ENCODE measurements at regions not wholly inside any gene's neighbourhood (a gene's known extent, or its start where the extent isn't known, plus 50 kb on each side); places are given as distances from the start of the nearest gene placed in this dataset.

DNA sequence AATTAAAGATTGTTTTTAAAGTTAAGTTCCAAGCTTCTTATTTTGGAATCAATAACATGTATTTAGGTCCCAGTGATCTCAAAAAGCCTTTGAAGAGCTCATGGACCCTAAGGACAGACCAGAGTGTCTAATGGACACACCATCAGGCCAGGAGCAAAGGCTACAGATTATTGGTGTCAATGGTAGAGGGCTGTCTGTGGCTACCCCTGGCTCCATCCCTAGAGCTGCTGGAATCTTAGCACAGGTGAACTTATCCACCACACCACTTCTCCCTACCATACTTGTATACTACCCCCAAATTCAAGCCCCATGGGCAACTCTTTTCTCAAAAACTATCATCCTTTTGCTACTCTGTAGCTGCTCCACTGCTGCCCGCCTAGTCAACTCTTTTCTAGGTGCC is 79.4 kb upstream of the BEND6 start:
- H3K36me3 ChIP-seq (ENCODE audit: control insufficient read depth in 2 of 2, insufficient read depth in 2 of 2, low read length in 1 of 2), result no peaks in the 10 kb centered on the region
- no peaks in the 10 kb centered on the region for H3K9me3 ChIP-seq (replicated peaks; ENCODE audit: control insufficient read depth, insufficient read depth, low read length)
- in situ Hi-C loops (cut with MboI), result no loop called here
- H3K79me2 ChIP-seq (ENCODE audit: control insufficient read depth, insufficient read depth, low read length), result no peaks in the 10 kb centered on the region
- H3K4me3 ChIP-seq, result no peak overlapping the region
- ChIA-PET SMC1A (ENCODE audit: uncharacterized antibody, unreplicated experiment) (interaction anchor here (1.3 to 2.1 kb wide), 2 partner anchors 10 to 12 kb away, joined by 3 to 6 read pairs; no protein-coding TSS in a partner anchor), POLR2A (interaction anchor here (0.9 kb wide), 1 partner anchor 45 kb away, joined by 5 read pairs; no protein-coding TSS in a partner anchor), CTCF (interaction anchor here (0.8 to 1.3 kb wide), 4 partner anchors 24 to 165 kb away, joined by 3 to 5 read pairs (median 4); no protein-coding TSS in a partner anchor), RAD21 (ENCODE audit: unreplicated experiment) (no interaction called here)
- FAIRE-seq (no peak), DNase-seq (ENCODE audit: low read depth, low spot score) (no peak), ATAC-seq (no peak)
- H3K9ac ChIP-seq (ENCODE audit: control insufficient read depth, insufficient read depth, low read length), result no peak overlapping the region
- 100% methylated on average over 1 of the region's 1 CpG for WGBS (ENCODE audit: insufficient coverage, insufficient replicate concordance, low lambda C conversion rate, missing lambda C conversion rate)
- H3K27me3 ChIP-seq (replicated peaks in 1 of 2; ENCODE audit: control insufficient read depth in 2 of 2, insufficient read depth in 2 of 2, low read length in 1 of 2), result no peaks in the 10 kb centered on the region
- H3K4me2 ChIP-seq (ENCODE audit: control insufficient read depth, insufficient read depth), result no peak overlapping the region
- BruUV-seq (replicated peaks), result no TSS peak
- no peaks in the 10 kb centered on the region for H3K4me1 ChIP-seq (ENCODE audit: control insufficient read depth, insufficient read depth, low read length)
- H3K27ac ChIP-seq (ENCODE audit: control insufficient read depth, insufficient read depth), result no peak overlapping the region
- intact Hi-C loops (cut with micrococcal nuclease; ENCODE audit: unreplicated experiment), result no loop called here
- no peaks in the 10 kb centered on the region for H4K20me1 ChIP-seq (ENCODE audit: control insufficient read depth, insufficient read depth)
- no peak overlapping the region for H2AFZ ChIP-seq (ENCODE audit: control insufficient read depth, low read depth, low read length)
- TF ChIP-seq SREBF1 (IDR thresholded peaks at IDR 0.05; ENCODE audit: low read length) (no peak), RELA (IDR thresholded peaks at IDR 0.05; ENCODE audit: borderline replicate concordance, partially characterized antibody) (no peak), STAT1 (conservative IDR thresholded peaks at IDR 0.05) (no peak), RAD51 (IDR thresholded peaks at IDR 0.05) (no peak)
- TF ChIP-seq, protein P1, sequence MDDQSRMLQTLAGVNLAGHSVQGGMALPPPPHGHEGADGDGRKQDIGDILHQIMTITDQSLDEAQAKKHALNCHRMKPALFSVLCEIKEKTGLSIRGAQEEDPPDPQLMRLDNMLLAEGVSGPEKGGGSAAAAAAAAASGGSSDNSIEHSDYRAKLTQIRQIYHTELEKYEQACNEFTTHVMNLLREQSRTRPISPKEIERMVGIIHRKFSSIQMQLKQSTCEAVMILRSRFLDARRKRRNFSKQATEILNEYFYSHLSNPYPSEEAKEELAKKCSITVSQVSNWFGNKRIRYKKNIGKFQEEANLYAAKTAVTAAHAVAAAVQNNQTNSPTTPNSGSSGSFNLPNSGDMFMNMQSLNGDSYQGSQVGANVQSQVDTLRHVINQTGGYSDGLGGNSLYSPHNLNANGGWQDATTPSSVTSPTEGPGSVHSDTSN (IDR thresholded peaks at IDR 0.05; ENCODE audit: insufficient replicate concordance, low read depth, low read length), result no peak

DNA sequence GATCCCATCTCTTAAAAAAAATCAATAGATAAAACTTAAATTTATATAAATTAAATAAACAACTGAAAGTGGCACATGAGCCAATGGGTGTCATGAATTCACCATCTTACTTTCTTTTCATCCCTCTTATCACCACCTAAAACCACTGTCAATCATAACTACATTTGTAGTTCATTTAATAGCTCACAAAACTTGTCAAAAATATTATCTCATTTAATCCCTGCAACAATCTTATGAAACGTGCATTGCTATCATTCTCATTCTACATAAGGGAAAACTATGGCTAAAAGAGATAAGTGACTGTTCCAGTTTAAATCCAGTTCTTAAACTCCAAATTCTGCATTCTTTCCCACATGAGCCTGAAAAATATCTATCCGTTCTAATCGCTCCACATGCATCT is 80.6 kb upstream of the BEND6 start:
- ChIA-PET POLR2A (no interaction called here), CTCF (interaction anchor here (0.6 to 1.3 kb wide), 3 partner anchors 28 to 176 kb away, joined by 3 to 4 read pairs (median 3); no protein-coding TSS in a partner anchor), RAD21 (ENCODE audit: unreplicated experiment) (no interaction called here), SMC1A (ENCODE audit: uncharacterized antibody, unreplicated experiment) (interaction anchor here (1.1 to 1.5 kb wide), 3 partner anchors 9 to 133 kb away, joined by 3 to 4 read pairs (median 3); no protein-coding TSS in a partner anchor)
- Histone ChIP-seq H3K9ac (ENCODE audit: control insufficient read depth, insufficient read depth, low read length) (no peak overlapping the region), H3K79me2 (ENCODE audit: control insufficient read depth, insufficient read depth, low read length) (no peaks in the 10 kb centered on the region), H3K36me3 (ENCODE audit: control insufficient read depth in 2 of 2, insufficient read depth in 2 of 2, low read length in 1 of 2) (no peaks in the 10 kb centered on the region), H3K4me1 (ENCODE audit: control insufficient read depth, insufficient read depth, low read length) (peaks cover 8% of the 10 kb centered on the region), H2AFZ (ENCODE audit: control insufficient read depth, low read depth, low read length) (no peak overlapping the region), H4K20me1 (ENCODE audit: control insufficient read depth, insufficient read depth) (no peaks in the 10 kb centered on the region), H3K4me3 (no peak overlapping the region), H3K9me3 (replicated peaks; ENCODE audit: control insufficient read depth, insufficient read depth, low read length) (no peaks in the 10 kb centered on the region), H3K27ac (ENCODE audit: control insufficient read depth, insufficient read depth) (no peak overlapping the region), H3K27me3 (replicated peaks in 1 of 2; ENCODE audit: control insufficient read depth in 2 of 2, insufficient read depth in 2 of 2, low read length in 1 of 2) (no peaks in the 10 kb centered on the region), H3K4me2 (ENCODE audit: control insufficient read depth, insufficient read depth) (no peak overlapping the region)
- BruUV-seq (replicated peaks), result no TSS peak
- WGBS (ENCODE audit: insufficient coverage, insufficient replicate concordance, low lambda C conversion rate, missing lambda C conversion rate), result 98% methylated on average over 3 of the region's 3 CpGs
- FAIRE-seq, result no peak
- no peak for TF ChIP-seq CBFB (IDR thresholded peaks at IDR 0.05; ENCODE audit: low read depth)
- TF ChIP-seq IKZF2 (IDR thresholded peaks at IDR 0.05), result no peak
- TF ChIP-seq PAX8 (IDR thresholded peaks at IDR 0.05), result no peak
- TF ChIP-seq EED (IDR thresholded peaks at IDR 0.05; ENCODE audit: low read depth), result no peak
- TF ChIP-seq RCOR1 (conservative IDR thresholded peaks at IDR 0.05; ENCODE audit: low read depth, low read length), result no peak
- TF ChIP-seq, protein P2, sequence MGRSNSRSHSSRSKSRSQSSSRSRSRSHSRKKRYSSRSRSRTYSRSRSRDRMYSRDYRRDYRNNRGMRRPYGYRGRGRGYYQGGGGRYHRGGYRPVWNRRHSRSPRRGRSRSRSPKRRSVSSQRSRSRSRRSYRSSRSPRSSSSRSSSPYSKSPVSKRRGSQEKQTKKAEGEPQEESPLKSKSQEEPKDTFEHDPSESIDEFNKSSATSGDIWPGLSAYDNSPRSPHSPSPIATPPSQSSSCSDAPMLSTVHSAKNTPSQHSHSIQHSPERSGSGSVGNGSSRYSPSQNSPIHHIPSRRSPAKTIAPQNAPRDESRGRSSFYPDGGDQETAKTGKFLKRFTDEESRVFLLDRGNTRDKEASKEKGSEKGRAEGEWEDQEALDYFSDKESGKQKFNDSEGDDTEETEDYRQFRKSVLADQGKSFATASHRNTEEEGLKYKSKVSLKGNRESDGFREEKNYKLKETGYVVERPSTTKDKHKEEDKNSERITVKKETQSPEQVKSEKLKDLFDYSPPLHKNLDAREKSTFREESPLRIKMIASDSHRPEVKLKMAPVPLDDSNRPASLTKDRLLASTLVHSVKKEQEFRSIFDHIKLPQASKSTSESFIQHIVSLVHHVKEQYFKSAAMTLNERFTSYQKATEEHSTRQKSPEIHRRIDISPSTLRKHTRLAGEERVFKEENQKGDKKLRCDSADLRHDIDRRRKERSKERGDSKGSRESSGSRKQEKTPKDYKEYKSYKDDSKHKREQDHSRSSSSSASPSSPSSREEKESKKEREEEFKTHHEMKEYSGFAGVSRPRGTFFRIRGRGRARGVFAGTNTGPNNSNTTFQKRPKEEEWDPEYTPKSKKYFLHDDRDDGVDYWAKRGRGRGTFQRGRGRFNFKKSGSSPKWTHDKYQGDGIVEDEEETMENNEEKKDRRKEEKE (IDR thresholded peaks at IDR 0.05), result no peak
- TF ChIP-seq, protein P3, sequence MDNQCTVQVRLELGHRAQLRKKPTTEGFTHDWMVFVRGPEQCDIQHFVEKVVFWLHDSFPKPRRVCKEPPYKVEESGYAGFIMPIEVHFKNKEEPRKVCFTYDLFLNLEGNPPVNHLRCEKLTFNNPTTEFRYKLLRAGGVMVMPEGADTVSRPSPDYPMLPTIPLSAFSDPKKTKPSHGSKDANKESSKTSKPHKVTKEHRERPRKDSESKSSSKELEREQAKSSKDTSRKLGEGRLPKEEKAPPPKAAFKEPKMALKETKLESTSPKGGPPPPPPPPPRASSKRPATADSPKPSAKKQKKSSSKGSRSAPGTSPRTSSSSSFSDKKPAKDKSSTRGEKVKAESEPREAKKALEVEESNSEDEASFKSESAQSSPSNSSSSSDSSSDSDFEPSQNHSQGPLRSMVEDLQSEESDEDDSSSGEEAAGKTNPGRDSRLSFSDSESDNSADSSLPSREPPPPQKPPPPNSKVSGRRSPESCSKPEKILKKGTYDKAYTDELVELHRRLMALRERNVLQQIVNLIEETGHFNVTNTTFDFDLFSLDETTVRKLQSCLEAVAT (IDR thresholded peaks at IDR 0.05), result no peak
- no peak for DNase-seq (ENCODE audit: low read depth, low spot score)
- in situ Hi-C loops (cut with MboI) (no loop called here), intact Hi-C loops (cut with micrococcal nuclease; ENCODE audit: unreplicated experiment) (no loop called here)
- ATAC-seq, result no peak
